Suppressor macrophage treated with lipopolysaccharide for 1 hour (primary cell): ENCODE measurements at regions not wholly inside any gene's neighbourhood (a gene's known extent, or its start where the extent isn't known, plus 50 kb on each side); places are given as distances from the start of the nearest gene placed in this dataset.

ENCODE experiments used
- DNase-seq, 3 donors: peaks; one replicate each; pipeline ENCODE4 v3.0.0-alpha.2; 2020 to 2022

DNA sequence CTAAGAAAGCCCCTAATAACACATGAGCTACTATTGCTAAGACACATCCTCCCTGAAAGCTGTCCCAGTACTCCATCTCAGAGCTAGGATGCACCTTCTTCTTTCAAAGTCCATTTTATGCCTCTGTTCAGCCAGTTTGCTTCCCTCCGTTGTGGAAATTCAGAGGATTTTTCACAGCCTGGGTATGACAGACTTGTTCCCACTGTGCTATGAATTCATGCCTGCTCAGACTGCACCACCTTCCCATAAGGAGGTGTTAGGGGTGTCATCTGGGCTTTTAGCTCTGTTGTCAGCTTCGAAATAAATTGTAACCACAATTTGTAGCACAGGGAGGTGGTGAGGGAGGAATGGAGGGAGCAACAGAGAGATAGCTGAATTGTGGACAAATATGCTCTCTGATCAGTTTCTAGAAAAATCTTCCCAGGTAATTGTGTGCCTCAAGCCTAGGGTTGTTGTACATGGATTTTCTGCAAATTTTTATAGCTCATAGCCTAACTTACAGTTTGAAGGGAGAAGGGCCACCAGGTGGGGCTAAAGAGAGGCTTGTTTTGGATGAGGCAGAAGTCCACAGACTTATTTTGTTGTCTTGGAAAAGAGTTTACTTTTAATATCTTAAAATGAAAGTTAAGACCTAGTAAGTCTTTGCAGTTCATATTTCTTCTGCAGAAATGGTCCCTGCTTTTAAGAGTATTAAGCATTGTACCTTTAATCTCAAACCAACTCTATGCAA, 462.0 kb downstream of the PDCD6IP start:
- peak; percentile 79 to 87 (median 86) for DNase-seq

DNA sequence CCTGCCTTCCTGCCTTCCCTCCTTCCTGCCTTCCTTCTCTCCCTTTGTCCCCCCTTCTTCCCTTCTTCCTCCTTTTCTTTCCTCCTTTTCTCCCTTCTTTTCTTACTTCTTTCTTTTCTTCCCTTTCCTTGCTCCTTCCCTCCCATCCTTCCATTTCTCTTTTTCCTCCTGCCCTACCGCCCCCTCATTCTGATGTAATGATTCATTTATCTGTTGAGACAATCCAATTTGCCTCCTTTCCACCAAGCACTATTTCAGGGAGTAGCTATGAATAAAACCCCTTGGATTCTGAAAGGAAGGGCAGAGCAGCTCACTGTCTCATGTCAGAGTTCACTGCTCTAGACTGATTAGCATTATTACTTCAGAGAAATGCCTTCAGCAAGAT, 462.6 kb downstream of the PDCD6IP start:
- peak; percentile 53 to 67 (median 64) for DNase-seq

DNA sequence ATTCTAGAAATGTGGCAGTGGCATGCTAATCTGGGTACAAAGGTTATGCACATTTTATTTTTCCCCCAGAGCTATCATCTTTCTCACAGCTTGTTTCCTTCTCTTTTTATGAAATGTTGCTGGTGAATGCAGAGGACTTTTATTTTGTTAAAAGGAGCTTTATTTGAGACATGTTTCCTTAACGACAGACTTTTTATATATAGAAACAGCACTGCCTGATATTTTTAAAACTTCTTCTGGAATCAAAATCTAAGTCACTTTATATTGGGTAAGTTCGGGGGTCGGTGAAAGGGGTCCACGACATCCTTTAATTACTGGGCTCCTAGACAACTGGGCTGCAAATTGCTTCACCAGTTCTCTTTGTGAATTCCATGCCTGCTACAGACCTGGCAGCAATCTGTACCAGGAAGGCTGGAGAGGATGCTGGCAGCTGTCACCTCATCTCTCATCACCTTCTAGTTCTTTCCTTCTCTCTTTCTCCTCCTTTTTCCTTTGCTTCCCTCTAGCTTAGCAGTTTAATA, 464.7 kb downstream of the PDCD6IP start:
- peak in 2 of 3 donors; percentile 48 to 61 for DNase-seq

DNA sequence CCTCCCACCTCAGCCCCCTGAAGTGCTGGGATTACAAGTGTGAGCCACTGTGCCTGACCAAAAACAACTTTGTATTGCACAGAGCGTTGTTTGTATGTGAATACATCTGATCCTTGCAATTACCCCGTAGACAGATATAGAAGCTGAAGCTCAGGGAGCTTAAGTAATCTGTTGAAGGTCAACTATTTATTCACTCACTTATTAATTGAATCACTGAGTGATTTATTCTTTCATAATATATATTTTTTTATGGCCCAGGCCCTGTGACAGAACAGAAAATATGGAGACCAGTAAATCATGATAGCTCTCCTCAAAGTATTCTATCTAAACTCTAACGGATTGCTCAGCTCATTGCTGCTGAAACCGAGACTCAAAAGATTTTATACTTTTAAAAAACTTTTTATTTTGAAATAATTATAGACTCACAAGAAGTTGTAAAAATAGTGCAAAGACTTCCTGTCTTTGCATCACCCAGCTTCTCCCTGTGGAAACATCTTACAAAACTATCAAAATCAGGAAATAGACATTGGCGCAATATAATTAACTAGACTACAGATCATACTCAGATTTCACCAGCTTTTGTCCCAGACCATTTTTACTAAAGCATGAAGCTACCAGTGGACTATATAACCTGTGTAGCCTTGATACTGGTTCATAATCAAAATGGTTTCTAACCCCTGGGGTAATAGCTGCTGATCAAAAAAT, 466.1 kb downstream of the PDCD6IP start:
- DNase-seq = peak; percentile 40 to 82 (median 76)

DNA sequence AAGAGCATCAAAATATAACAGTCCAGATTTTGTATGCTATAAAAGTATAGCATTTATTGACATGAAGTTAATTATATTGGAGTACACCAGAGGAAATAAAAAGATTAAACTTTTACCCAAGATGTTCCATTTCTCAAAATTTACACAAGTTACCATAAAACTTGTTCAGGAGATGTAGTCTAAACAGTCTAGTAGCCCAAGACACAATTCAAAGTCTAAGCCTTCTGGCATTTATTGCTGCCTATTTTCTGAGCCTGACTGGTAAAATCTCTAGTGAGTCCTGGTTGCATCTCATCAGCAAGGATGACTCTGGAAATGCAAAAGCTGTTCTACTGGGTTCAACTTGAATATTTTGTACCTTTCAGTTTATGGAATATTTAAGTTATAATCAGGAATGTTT, 468.7 kb downstream of the PDCD6IP start:
- DNase-seq = no peak

DNA sequence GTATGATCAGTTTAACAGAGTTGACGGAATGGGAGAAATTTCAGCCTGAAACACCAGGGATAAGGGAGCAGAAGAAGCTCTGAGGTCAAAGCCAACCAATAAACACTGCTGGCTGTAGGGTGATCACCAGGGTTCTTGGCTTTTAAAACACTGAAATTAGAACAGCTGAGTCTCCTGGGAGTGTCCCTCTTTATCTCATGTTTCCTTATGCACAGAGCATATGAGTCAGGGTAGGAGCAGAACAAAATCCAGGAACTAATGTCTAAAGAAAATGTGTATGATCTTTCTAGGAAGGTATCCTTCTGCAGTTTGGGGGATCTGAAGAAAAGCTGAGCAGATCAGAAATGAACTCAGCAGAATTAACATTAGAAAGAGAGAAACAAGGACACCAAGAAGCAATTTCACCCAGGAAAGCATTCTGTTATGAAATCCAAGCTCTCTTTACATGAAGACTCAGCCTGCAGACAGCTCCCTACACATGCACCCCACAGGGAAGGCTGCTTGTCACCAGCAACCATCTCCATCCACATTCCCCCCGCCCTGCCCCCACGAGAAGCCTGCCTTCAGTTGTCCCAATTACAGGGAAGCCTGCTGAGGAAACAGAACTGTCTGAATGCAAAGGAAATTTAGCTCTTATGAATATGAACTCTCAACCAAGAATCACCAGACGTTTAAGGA, 469.7 kb downstream of the PDCD6IP start:
- DNase-seq = peak; percentile 57 to 77 (median 76)

DNA sequence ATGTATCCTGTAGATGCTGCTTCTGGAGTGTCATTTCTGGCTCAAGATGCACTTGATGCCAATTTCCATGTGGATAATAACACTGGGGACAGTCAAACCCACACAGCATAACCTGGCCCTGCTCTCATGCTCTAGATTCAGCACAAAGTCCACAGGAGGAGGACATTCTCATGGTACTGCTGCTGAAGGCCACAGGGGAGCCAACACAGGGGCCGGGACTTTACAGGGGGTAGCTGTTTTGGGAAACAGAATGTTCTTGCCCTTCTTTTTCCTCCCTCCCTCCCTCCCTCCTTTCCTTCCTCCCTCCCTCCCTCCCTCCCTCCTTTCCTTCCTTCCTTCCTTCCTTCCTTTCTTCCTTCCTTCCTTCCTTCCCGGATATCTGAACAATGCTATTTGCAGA, 477.4 kb downstream of the PDCD6IP start:
- no peak for DNase-seq

DNA sequence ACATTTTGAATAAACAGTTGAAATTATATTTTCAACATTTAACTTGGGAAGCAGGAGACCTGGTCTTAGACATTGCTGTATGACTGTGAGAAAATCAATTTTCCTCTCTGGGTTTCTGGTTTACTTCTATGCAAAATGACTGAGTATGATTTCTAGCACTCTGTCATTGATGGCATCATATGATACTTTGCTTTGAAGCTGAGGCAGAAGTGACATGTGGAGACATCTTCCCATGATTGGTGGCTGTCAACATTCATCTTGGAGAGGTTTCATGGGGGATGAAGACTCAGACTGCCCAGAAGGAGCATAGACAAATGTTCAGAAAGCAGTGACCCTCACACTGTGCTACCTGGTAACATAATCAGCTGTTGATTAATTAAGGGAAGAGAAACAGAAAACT, 477.9 kb downstream of the PDCD6IP start:
- DNase-seq = no peak

DNA sequence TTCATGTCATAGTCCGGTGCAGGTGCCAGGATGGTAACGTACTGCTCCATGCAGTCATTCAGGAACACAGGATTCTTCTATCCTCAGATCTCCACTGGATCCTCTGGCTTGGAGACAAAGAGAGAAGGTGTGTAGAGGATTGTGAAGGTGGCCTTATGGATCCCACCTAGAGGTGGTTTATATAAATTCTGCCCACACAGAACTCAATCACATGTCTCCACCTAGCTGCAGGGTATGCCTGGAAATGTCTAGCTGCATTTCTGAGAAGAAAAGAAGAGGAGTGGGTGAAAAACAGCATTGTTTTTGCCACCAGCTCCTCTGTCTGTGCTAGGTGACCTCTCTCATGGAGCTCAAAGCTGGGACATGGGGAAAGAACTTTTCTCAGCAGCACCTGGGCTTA, 478.7 kb downstream of the PDCD6IP start:
- DNase-seq = no peak

DNA sequence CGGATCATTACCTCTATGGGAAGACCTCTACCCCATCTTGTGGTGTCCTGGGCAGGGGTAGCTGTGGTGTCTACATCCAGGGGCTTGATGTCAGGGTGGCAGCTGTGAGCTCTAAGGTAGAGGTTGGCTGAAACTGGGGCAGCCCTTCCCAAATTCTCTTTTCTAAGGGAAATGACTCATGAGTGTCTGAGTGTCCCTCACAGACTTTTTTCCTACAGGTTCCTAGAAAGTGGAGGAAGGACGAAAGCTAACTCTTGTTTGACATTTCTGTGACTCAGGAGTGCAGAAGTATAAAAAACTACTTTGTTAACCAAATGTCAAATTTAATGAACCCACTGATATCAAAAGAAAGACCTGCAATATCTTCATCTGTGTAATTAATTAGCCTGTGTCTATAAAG, 481.5 kb downstream of the PDCD6IP start:
- peak; percentile 30 to 67 (median 61) for DNase-seq

DNA sequence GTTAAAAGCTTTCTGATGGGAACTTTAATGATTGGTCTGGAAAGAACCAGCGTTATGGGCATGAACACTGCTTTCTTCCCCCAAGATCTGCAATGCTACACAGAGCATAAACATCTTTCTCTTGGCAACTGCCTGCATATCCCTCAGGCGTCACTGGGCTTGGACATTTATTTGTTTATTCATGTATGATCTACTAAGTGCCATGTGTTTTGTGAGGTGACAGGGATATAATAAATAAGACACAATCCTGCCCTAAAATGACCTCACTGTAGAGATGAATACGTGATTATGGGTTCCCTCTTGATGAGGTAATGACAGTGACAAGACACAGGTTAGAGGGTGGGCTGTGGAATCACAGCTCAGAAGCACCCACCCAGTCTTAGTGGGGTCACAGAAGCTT, 485.3 kb downstream of the PDCD6IP start:
- DNase-seq = no peak

DNA sequence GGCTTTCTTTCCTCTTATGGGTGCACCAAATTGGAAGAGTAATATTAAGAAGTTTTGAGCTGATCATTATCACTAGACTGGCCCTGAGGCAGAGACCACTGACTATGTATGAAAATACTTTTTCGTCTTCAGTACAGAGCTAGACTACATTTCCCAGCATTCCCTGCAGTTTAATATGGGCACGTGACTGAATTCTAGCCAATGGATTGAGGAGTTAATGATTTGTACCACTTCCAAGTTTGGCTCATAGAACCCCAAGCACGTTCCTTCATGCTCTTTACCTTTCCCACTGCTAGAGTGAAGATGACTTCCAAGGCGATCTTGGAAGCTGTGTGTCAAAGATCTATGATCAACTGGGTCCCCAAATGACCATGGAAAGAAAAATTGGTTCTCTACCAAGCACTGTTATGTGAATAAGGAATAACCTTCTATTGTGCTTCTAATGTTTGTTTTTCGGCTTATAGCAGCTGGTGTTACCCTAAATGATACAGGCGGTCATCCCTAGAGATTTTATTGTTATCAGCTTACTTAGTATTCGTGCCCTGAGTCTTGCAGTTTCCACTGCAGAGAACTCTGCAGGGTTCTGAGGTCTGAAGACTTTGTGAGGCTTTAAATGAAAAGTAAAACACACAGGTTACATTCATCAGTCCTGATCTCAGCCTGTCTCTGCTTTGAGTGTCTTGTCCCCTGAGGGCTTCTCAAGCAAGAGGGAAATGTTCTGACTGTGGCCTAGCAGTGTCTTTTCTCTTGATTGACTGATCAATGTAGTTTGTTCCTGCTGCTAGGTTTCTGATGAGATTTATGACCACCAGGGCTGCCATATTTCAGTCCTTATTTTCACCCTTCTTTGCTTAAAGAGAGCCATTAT, 486.8 kb downstream of the PDCD6IP start:
- no peak for DNase-seq

DNA sequence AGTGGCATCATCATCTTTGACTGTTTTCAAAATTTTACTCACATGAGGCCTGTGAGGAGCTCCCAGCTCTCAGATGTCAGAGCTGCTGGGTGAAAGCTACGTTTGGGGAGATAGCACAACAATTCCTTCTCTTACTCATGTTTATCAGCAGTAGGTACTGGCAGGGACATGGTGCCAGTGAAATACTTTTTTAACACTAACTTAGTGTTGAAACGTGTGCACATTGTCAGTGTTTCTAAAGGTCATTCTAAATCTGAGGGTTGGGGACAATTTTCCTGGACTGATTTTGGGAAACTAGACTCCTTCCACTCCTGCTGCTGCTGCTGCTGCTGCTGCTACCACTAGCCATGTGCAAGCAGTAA, 487.4 kb downstream of the PDCD6IP start:
- no peak for DNase-seq

DNA sequence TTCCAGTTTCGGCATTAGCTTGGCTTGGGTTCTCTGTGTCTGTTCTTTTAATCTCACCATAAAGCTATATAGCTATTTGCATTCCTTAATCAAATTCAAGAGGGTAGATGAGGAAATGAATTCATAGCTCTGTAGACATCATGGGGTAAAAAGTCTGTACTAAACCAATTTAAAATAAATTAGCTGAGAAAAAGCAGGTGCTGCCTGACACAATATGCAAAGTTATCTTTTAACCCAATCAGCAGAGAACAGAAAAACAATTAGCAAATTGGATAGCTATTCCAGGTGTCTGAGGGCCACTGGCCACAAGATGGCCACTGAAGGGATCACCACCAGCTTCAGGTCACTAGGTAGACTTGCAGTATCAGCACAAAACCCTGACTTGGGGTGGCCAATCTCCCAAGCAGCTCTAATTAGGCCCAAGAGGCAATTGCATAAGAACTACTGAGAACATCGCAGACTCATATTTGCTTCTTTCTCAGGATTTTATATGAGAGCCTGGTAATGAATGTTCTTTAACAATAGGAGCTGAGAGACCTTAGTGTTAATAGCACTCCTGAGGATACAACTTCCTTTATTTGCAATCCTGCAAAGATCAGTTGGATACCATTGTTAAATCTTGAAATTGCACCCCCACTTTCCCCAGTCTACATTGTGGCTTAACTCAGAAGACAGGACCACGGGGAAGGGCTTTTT, 494.3 kb downstream of the PDCD6IP start:
- DNase-seq = no peak

DNA sequence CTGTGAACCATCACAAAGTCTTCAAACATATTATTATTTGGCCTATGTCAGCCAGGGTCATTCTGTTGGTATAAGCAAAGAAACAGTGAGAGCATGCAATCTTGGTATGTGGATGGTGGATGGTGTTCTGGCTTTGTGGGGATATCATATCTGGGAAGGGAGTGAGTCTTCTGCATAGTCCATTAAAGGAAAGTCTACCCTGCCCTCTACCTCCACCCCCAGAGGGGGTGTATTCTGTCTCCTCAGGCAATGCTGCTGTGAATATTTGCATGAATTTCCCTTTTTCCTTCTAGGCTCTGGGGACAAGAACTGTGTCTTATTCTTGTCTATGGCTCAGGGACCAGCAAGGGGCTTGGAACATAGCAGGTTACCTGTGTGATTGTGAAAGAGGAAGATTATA, 495.8 kb downstream of the PDCD6IP start:
- no peak for DNase-seq

DNA sequence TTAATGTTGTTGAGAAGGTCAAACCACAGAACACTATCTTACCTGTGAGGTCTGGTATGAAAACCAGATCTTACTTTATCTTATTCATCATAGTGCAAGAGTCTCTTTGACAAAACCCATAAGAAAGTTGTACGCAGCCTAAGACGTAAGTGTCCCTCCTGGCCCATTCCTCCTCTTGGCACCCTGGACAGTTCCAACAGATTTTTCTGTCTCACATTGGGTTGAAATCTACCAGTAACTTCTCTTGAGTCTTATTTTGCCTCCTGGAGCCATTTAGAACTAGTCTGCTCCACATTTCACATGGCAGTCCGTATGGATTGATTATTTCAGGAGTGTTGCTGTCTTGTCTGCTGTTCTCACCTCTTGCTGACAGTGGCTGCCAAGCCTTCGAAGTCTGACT, 498.4 kb downstream of the PDCD6IP start:
- no peak for DNase-seq

DNA sequence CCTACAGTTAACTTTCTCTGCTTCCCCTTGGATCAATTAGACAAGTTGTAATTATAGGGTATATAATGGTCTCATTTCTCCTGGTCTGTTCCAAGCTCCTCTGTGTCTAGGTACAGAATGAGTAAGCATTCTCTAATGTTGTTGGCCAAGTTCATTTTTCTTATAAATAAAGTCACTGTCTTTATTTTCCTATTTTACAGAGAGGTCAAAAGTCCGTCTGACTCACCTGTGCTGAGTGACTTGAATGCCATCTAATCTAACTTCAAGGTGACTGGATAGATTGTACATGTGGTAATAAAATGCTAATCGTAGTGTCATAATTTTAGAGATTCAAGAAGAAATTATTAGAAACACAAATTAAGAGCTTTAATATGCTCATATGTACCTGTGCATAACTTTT, 500.2 kb downstream of the PDCD6IP start:
- no peak for DNase-seq

DNA sequence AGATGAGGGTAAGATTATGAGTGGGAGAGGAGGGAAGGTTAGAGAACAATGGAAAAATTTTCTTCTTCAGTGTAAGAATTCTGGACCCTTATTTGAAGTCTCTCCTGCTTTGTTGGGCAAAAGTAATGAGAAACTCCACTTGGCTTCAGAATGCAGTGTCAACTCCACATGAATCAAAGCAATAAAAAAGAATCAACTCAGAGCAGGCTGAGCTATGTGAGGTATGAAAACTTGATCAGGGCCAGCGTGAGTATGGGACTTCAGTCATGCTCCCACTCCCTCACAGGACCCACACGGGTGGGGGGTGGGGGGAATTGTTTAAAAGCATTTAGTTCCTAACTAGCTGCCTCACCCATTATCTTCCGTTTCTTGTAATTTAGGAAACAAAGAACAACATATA, 502.2 kb downstream of the PDCD6IP start:
- no peak for DNase-seq

DNA sequence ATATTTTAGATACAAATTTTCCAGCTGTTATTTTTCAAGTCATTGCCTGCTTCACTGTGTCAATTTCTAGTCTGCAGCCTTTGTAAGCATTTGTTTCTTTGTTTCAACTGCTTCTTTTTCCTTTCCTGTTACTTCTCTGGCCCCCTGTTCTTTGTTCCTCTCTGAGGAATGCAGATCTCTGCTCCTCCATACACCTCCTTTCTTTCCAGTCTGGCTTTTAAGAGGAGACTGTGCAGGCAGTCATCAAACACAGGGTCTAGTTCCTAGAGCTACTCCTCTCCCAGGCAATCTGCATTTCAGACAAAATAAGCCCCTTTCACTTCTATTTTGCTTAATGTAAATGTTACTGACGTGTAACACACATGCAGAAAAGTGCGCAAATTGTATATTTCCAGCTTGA, 502.9 kb downstream of the PDCD6IP start:
- DNase-seq = no peak

DNA sequence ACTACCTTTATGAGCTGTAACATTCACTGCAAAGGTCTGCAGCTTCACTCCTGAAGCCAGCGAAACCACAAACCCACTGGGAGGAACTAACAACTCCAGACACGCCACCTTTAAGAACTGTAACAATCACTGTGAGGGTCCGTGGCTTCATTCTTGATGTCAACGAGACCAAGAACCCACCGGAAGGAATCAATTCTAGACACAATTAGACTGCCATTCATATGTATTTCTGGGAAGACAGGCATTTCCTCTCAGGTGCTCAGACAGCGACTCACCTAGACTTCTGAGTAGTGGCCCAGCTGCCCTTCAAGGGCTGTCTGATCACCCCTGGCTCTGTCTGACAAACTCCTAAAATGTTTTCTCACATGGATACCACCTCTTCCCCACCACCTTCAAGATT, 506.8 kb downstream of the PDCD6IP start:
- DNase-seq = no peak

DNA sequence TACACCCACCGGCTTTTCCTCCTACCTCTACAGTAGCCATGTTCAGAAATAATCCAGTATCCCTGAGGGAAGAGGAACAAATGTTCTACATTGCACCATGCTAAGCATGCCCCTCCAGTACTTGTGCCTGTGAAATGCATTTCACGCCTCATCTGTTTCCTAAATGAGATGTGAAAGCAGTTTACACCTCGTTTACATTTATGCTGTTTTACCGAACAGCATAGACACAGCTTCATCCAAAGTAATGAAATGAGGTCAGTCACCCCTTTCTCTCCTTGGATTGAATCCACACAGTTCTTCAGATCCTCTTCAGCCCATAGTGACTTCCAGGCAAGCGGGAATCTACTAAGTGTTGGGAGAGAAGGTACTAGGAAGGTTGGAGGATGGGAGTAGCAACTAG, 514.3 kb downstream of the PDCD6IP start:
- no peak for DNase-seq

DNA sequence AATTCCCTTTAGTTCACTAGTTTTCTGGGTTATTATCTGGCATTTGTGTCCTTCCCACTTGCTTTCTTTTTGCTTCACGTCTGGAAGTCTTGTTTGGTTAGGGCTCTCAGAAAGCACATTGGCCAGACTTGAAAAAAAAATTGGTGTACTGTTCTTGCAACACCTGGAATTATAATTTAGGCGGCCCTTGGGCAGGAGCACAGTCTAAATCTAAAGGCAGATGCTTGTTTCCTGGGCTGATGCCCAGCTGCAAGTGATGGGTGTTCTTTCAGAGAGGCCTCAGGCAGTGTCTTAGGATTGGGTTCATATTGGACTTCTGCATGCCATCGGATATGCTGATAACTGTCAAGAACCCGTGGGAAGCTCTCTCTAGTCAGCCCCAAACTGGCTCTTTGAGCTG, 521.5 kb downstream of the PDCD6IP start:
- no peak for DNase-seq
